ENCODE measurements at regions not wholly inside any gene's neighbourhood (a gene's known extent, or its start where the extent isn't known, plus 50 kb on each side); places are given as distances from the start of the nearest gene placed in this dataset.
"Not testable (repeated sequence)": the region's sequence is repeated elsewhere in the genome, so short reads cannot be mapped to it uniquely, and the experiment has no call there.

GRCh38 chr1:149278156-149278555, 174.8 kb upstream of the NBPF9 start:
- not testable (repeated sequence) for DNase-seq (ENCODE audit: low spot score)

GRCh38 chr1:149279015-149279414, 175.7 kb upstream of the NBPF9 start:
- DNase-seq (ENCODE audit: low spot score), result not testable (repeated sequence)

- not testable (repeated sequence) for DNase-seq (ENCODE audit: low spot score)
These were observed 176.2 kb upstream of the NBPF9 start for GRCh38 chr1:149279512-149279911.

- not testable (repeated sequence) for DNase-seq (ENCODE audit: low spot score)
These were observed 181.4 kb upstream of the NBPF9 start for GRCh38 chr1:149284773-149285172.

GRCh38 chr1:149285205-149285604, 181.9 kb upstream of the NBPF9 start:
- not testable (repeated sequence) for DNase-seq (ENCODE audit: low spot score)

GRCh38 chr1:149285638-149286037, 182.3 kb upstream of the NBPF9 start:
- DNase-seq (ENCODE audit: low spot score), result not testable (repeated sequence)

GRCh38 chr1:149288580-149288979, 185.2 kb upstream of the NBPF9 start:
- DNase-seq (ENCODE audit: low spot score), result not testable (repeated sequence)

GRCh38 chr1:149300478-149301218, 174.2 kb upstream of the NBPF19 start:
- not testable (repeated sequence) for DNase-seq (ENCODE audit: low spot score)

GRCh38 chr1:149301282-149301681, 173.6 kb upstream of the NBPF19 start:
- not testable (repeated sequence) for DNase-seq (ENCODE audit: low spot score)

- DNase-seq (ENCODE audit: low spot score), result not testable (repeated sequence)
These were observed 170.0 kb upstream of the NBPF19 start for GRCh38 chr1:149304796-149305195.

- not testable (repeated sequence) for DNase-seq (ENCODE audit: low spot score)
These were observed 167.2 kb upstream of the NBPF19 start for GRCh38 chr1:149307640-149308039.

- not testable (repeated sequence) for DNase-seq (ENCODE audit: low spot score)
These were observed 159.9 kb upstream of the NBPF19 start for GRCh38 chr1:149314921-149315320.

- not testable (repeated sequence) for DNase-seq (ENCODE audit: low spot score)
These were observed 153.7 kb upstream of the NBPF19 start for GRCh38 chr1:149320971-149321731.

- not testable (repeated sequence) for DNase-seq (ENCODE audit: low spot score)
These were observed 153.2 kb upstream of the NBPF19 start for GRCh38 chr1:149321732-149322016.

- not testable (repeated sequence) for DNase-seq (ENCODE audit: low spot score)
These were observed 144.8 kb upstream of the NBPF19 start for GRCh38 chr1:149330081-149330335.

GRCh38 chr1:149336082-149336481, 138.8 kb upstream of the NBPF19 start:
- DNase-seq (ENCODE audit: low spot score), result not testable (repeated sequence)

- not testable (repeated sequence) for DNase-seq (ENCODE audit: low spot score)
These were observed 136.6 kb upstream of the NBPF19 start for GRCh38 chr1:149338221-149338691.

GRCh38 chr1:149338698-149339097, 136.1 kb upstream of the NBPF19 start:
- not testable (repeated sequence) for DNase-seq (ENCODE audit: low spot score)

GRCh38 chr1:149349448-149349847, 125.4 kb upstream of the NBPF19 start:
- DNase-seq (ENCODE audit: low spot score), result not testable (repeated sequence)

GRCh38 chr1:149352205-149352604, 122.6 kb upstream of the NBPF19 start:
- not testable (repeated sequence) for DNase-seq (ENCODE audit: low spot score)

- not testable (repeated sequence) for DNase-seq (ENCODE audit: low spot score)
These were observed 120.3 kb upstream of the NBPF19 start for GRCh38 chr1:149354579-149354978.

- not testable (repeated sequence) for DNase-seq (ENCODE audit: low spot score)
These were observed 119.1 kb upstream of the NBPF19 start for GRCh38 chr1:149355748-149356147.

GRCh38 chr1:149356152-149356551, 118.7 kb upstream of the NBPF19 start:
- DNase-seq (ENCODE audit: low spot score), result not testable (repeated sequence)

Measured in LoVo (cell line).